GM12864 (cell line): ENCODE measurements at regions not wholly inside any gene's neighbourhood (a gene's known extent, or its start where the extent isn't known, plus 50 kb on each side); places are given as distances from the start of the nearest gene placed in this dataset.

Experiments
- DNase-seq: peaks from one replicate; pipeline ENCODE4 v3.0.0-alpha.2; 2011; ENCODE audit warnings: low read depth
- H3K4me3 ChIP-seq: 2 replicates; pipeline ENCODE4 v1.5.1; 2011; ENCODE audit warnings: mild to moderate bottlenecking, low read depth, low read length, control low read depth
- TF ChIP-seq, protein P1 (sequence below): IDR thresholded peaks from 2 replicates; pipeline ENCODE4 v1.5.1; 2011; ENCODE audit warnings: low read depth, mild to moderate bottlenecking, moderate library complexity, low read length, control low read depth, inconsistent platforms; ENCODE audit errors: missing control alignments

- H3K4me3 ChIP-seq = no peak overlapping the region
- DNase-seq = no peak
- TF ChIP-seq, protein P1, sequence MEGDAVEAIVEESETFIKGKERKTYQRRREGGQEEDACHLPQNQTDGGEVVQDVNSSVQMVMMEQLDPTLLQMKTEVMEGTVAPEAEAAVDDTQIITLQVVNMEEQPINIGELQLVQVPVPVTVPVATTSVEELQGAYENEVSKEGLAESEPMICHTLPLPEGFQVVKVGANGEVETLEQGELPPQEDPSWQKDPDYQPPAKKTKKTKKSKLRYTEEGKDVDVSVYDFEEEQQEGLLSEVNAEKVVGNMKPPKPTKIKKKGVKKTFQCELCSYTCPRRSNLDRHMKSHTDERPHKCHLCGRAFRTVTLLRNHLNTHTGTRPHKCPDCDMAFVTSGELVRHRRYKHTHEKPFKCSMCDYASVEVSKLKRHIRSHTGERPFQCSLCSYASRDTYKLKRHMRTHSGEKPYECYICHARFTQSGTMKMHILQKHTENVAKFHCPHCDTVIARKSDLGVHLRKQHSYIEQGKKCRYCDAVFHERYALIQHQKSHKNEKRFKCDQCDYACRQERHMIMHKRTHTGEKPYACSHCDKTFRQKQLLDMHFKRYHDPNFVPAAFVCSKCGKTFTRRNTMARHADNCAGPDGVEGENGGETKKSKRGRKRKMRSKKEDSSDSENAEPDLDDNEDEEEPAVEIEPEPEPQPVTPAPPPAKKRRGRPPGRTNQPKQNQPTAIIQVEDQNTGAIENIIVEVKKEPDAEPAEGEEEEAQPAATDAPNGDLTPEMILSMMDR = no peak
Measured at GRCh38 chr20:63076421-63076820, 69.7 kb upstream of the BHLHE23 start.

GRCh38 chr20:63074631-63075030 is 67.9 kb upstream of the BHLHE23 start:
- DNase-seq = no peak
- TF ChIP-seq, protein P1 = no peak
- no peak overlapping the region for H3K4me3 ChIP-seq

- DNase-seq = no peak
- no peak overlapping the region for H3K4me3 ChIP-seq
- TF ChIP-seq, protein P1 = no peak
Measured at GRCh38 chr20:63074182-63074581, 67.4 kb upstream of the BHLHE23 start.

- DNase-seq = no peak
- TF ChIP-seq, protein P1 = no peak
- H3K4me3 ChIP-seq = no peak overlapping the region
Measured at GRCh38 chr20:63073738-63074065, 66.9 kb upstream of the BHLHE23 start.

GRCh38 chr20:63072991-63073737 is 66.4 kb upstream of the BHLHE23 start:
- DNase-seq = no peak
- TF ChIP-seq, protein P1 = no peak
- no peak overlapping the region for H3K4me3 ChIP-seq

- no peak for DNase-seq
- no peak overlapping the region for H3K4me3 ChIP-seq
- TF ChIP-seq, protein P1 = no peak
Measured at GRCh38 chr20:63072231-63072791, 65.5 kb upstream of the BHLHE23 start.
